Superior temporal gyrus (tissue), 1 donor: ENCODE measurements at regions not wholly inside any gene's neighbourhood (a gene's known extent, or its start where the extent isn't known, plus 50 kb on each side); places are given as distances from the start of the nearest gene placed in this dataset.

Source experiments
- DNase-seq: peaks from one replicate; pipeline ENCODE4 v3.0.0-alpha.2; 2016; ENCODE audit errors: extremely low spot score

GRCh38 chr13:104447348-104447747 lies 1381.1 kb upstream of the SLC10A2 start:
- no peak for DNase-seq

GRCh38 chr13:104442536-104442935 lies 1376.3 kb upstream of the SLC10A2 start:
- no peak for DNase-seq

- DNase-seq, result no peak
These were observed 1370.3 kb upstream of the SLC10A2 start for GRCh38 chr13:104436555-104436954.

GRCh38 chr13:104431895-104432294 lies 1365.7 kb upstream of the SLC10A2 start:
- DNase-seq, result no peak

GRCh38 chr13:104426435-104426834 lies 1360.2 kb upstream of the SLC10A2 start:
- DNase-seq, result no peak

- DNase-seq, result no peak
These were observed 1356.5 kb upstream of the SLC10A2 start for GRCh38 chr13:104422668-104423067.

- DNase-seq, result no peak
These were observed 1350.8 kb upstream of the SLC10A2 start for GRCh38 chr13:104416973-104417372.

GRCh38 chr13:104414771-104415170 lies 1348.6 kb upstream of the SLC10A2 start:
- DNase-seq, result no peak

- DNase-seq, result peak; percentile 32
These were observed 1348.0 kb upstream of the SLC10A2 start for GRCh38 chr13:104414181-104414580.

- DNase-seq, result no peak
These were observed 1345.0 kb upstream of the SLC10A2 start for GRCh38 chr13:104411141-104411765.

- no peak for DNase-seq
These were observed 1342.5 kb upstream of the SLC10A2 start for GRCh38 chr13:104408733-104409132.

GRCh38 chr13:104404325-104404724 lies 1338.1 kb upstream of the SLC10A2 start:
- DNase-seq, result no peak

GRCh38 chr13:104389691-104390090 lies 1323.5 kb upstream of the SLC10A2 start:
- DNase-seq, result no peak

GRCh38 chr13:104387510-104387909 lies 1321.3 kb upstream of the SLC10A2 start:
- no peak for DNase-seq

- no peak for DNase-seq
These were observed 1319.2 kb upstream of the SLC10A2 start for GRCh38 chr13:104385404-104385803.

GRCh38 chr13:104382951-104383350 lies 1316.7 kb upstream of the SLC10A2 start:
- no peak for DNase-seq

- no peak for DNase-seq
These were observed 1310.4 kb upstream of the SLC10A2 start for GRCh38 chr13:104376588-104376987.

- no peak for DNase-seq
These were observed 1309.4 kb upstream of the SLC10A2 start for GRCh38 chr13:104375614-104376013.

- DNase-seq, result no peak
These were observed 1306.0 kb upstream of the SLC10A2 start for GRCh38 chr13:104372095-104372655.

GRCh38 chr13:104365430-104365829 lies 1299.2 kb upstream of the SLC10A2 start:
- no peak for DNase-seq

- DNase-seq, result no peak
These were observed 1291.6 kb upstream of the SLC10A2 start for GRCh38 chr13:104357672-104358354.

- no peak for DNase-seq
These were observed 1291.0 kb upstream of the SLC10A2 start for GRCh38 chr13:104357174-104357573.

GRCh38 chr13:104355041-104355670 lies 1288.9 kb upstream of the SLC10A2 start:
- DNase-seq, result no peak
